GM23338 (cell line): ENCODE measurements at regions not wholly inside any gene's neighbourhood (a gene's known extent, or its start where the extent isn't known, plus 50 kb on each side); places are given as distances from the start of the nearest gene placed in this dataset.

Experiments used
- CREB1 ChIP-seq: fragments of 250-450 bp; sonication (Bioruptor Pico); IDR thresholded peaks from 2 replicates; pipeline ENCODE4 v1.5.0; 2020; ENCODE audit warnings: low read depth, mild to moderate bottlenecking, moderate library complexity
- EZH2 ChIP-seq: fragments of 200-600 bp; sonication (generic); IDR thresholded peaks from one replicate; pipeline ENCODE4 v1.8.0; 2017; ENCODE audit warnings: antibody characterized with exemption, mild to moderate bottlenecking, low read depth; ENCODE audit not compliant: unreplicated experiment
- EZH2phosphoT487 ChIP-seq: fragments of 200-600 bp; sonication (generic); IDR thresholded peaks from one replicate; pipeline ENCODE4 v1.8.1; 2018; ENCODE audit warnings: antibody characterized with exemption; ENCODE audit not compliant: unreplicated experiment
- JUNB ChIP-seq: IDR thresholded peaks from one replicate; pipeline ENCODE4 v1.6.1; 2016; ENCODE audit warnings: antibody characterized with exemption; ENCODE audit not compliant: unreplicated experiment
- NANOG ChIP-seq: IDR thresholded peaks from 2 replicates; pipeline ENCODE4 v1.6.1; 2016; ENCODE audit warnings: antibody characterized with exemption, borderline replicate concordance
- POLR2AphosphoS5 ChIP-seq: IDR thresholded peaks from 2 replicates; pipeline ENCODE4 v1.6.1; 2016; ENCODE audit warnings: antibody characterized with exemption, low read depth
- STAT1 ChIP-seq: IDR thresholded peaks from one replicate; pipeline ENCODE4 v1.6.1; 2016; ENCODE audit warnings: antibody characterized with exemption; ENCODE audit not compliant: unreplicated experiment
- ZNF114 ChIP-seq: fragments of 250-450 bp; sonication (Bioruptor Pico); IDR thresholded peaks from 2 replicates; pipeline ENCODE4 v1.5.0; 2020; ENCODE audit warnings: mild to moderate bottlenecking, moderate library complexity
- TF ChIP-seq, protein P1 (sequence below), 2 experiments: fragments of 200-600 bp in 1 of 2; sonication (generic) in 1 of 2; conservative IDR thresholded peaks; 2 replicates each; pipeline versions ENCODE4 v1.5.1 to v1.6.1; 2016 to 2017; ENCODE audit warnings: antibody characterized with exemption in 2 of 2, low read depth in 2 of 2, mild to moderate bottlenecking in 2 of 2, moderate library complexity in 1 of 2
- TF ChIP-seq, protein P2 (sequence below): IDR thresholded peaks from one replicate; pipeline ENCODE4 v1.6.1; 2018; ENCODE audit warnings: antibody characterized with exemption; ENCODE audit not compliant: unreplicated experiment
- TF ChIP-seq, protein P3 (sequence below): IDR thresholded peaks from 2 replicates; pipeline ENCODE4 v1.6.1; 2016; ENCODE audit warnings: antibody characterized with exemption

DNA sequence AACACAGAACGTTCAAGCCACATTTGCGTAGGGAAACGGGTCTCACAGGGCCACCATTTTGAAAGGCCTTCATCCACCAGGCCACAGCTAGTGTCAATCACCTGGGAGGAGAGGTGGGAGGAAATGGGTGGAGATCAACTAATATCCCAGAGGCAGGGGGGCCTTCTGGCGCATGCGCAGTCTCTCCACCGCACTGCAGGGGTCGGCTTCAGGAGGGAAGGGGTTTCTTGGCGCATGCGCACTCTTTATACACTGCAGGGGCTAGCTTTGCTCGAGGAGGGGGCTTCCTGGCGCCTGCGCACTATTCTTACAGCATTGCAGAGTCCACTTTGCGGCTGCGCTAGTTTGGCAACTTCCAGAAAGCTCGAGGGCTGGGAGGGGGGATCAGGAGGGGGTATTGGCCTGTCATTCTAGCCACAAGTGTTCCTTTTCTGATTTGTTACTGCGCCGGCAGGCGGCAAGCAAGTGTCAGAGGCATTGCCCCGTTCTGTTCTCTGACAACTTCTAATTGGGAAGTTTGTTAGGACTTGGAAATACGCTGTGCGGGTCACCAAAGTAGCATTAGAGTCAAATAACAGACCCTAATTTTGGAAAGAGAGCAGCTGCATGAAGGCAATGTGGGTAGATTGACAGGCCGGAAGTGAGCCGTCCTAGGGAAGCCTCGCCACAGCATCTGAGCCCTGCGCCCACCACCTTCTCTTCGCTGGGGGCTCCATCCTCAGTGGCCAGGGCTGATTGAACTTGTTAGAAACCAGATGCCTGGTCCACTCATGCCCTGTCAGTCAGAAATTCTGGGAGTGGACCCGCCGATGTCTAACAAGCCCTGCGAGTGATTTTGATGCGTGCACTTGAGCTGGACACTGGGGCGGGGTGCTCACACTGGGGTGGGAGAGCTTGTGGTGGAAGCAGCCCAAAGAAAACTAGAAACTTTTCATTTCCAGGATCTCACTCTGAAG lies 173.5 kb upstream of the NDN start:
- TF ChIP-seq, protein P1, sequence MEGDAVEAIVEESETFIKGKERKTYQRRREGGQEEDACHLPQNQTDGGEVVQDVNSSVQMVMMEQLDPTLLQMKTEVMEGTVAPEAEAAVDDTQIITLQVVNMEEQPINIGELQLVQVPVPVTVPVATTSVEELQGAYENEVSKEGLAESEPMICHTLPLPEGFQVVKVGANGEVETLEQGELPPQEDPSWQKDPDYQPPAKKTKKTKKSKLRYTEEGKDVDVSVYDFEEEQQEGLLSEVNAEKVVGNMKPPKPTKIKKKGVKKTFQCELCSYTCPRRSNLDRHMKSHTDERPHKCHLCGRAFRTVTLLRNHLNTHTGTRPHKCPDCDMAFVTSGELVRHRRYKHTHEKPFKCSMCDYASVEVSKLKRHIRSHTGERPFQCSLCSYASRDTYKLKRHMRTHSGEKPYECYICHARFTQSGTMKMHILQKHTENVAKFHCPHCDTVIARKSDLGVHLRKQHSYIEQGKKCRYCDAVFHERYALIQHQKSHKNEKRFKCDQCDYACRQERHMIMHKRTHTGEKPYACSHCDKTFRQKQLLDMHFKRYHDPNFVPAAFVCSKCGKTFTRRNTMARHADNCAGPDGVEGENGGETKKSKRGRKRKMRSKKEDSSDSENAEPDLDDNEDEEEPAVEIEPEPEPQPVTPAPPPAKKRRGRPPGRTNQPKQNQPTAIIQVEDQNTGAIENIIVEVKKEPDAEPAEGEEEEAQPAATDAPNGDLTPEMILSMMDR (conservative IDR thresholded peaks at IDR 0.05; ENCODE audit: low read depth in 2 of 2), result no peak
- no peak for TF ChIP-seq EZH2
- TF ChIP-seq POLR2AphosphoS5, result no peak
- no peak for TF ChIP-seq ZNF114 (CRISPR knock-in tag)
- no peak for TF ChIP-seq NANOG
- no peak for TF ChIP-seq EZH2phosphoT487
- TF ChIP-seq, protein P2, sequence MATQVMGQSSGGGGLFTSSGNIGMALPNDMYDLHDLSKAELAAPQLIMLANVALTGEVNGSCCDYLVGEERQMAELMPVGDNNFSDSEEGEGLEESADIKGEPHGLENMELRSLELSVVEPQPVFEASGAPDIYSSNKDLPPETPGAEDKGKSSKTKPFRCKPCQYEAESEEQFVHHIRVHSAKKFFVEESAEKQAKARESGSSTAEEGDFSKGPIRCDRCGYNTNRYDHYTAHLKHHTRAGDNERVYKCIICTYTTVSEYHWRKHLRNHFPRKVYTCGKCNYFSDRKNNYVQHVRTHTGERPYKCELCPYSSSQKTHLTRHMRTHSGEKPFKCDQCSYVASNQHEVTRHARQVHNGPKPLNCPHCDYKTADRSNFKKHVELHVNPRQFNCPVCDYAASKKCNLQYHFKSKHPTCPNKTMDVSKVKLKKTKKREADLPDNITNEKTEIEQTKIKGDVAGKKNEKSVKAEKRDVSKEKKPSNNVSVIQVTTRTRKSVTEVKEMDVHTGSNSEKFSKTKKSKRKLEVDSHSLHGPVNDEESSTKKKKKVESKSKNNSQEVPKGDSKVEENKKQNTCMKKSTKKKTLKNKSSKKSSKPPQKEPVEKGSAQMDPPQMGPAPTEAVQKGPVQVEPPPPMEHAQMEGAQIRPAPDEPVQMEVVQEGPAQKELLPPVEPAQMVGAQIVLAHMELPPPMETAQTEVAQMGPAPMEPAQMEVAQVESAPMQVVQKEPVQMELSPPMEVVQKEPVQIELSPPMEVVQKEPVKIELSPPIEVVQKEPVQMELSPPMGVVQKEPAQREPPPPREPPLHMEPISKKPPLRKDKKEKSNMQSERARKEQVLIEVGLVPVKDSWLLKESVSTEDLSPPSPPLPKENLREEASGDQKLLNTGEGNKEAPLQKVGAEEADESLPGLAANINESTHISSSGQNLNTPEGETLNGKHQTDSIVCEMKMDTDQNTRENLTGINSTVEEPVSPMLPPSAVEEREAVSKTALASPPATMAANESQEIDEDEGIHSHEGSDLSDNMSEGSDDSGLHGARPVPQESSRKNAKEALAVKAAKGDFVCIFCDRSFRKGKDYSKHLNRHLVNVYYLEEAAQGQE, result no peak
- TF ChIP-seq, protein P3, sequence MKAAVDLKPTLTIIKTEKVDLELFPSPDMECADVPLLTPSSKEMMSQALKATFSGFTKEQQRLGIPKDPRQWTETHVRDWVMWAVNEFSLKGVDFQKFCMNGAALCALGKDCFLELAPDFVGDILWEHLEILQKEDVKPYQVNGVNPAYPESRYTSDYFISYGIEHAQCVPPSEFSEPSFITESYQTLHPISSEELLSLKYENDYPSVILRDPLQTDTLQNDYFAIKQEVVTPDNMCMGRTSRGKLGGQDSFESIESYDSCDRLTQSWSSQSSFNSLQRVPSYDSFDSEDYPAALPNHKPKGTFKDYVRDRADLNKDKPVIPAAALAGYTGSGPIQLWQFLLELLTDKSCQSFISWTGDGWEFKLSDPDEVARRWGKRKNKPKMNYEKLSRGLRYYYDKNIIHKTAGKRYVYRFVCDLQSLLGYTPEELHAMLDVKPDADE, result no peak
- TF ChIP-seq CREB1 (CRISPR knock-in tag), result no peak
- TF ChIP-seq JUNB, result no peak
- TF ChIP-seq STAT1, result no peak
